ENCODE measurements at regions not wholly inside any gene's neighbourhood (a gene's known extent, or its start where the extent isn't known, plus 50 kb on each side); places are given as distances from the start of the nearest gene placed in this dataset.

DNA sequence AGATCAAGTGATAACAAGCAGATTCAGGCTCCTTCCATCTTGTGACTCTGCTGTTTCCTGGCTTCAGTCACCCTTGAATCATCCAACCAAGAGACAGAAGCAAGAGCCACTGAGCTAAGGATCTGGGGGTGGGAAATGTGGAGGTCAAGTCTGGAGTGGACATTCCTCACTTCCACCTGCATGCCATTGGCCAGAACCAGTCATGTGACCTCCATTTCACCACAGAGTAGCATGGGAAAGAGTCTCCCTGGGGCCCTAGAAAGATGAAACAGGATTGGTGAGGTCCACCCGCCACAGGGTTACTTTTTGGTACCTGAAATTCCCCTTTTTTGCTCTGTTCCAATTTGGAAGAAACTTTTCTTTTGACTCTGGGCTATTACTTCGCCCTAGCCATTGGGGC lies 1006.0 kb upstream of the EEF2KMT start:
- H3F3A ChIP-seq (ENCODE audit: insufficient read depth), result no peaks in the 10 kb centered on the region
- no peaks in the 10 kb centered on the region for H3K9me3 ChIP-seq (ENCODE audit: insufficient read depth, low read length)
- H3K27ac ChIP-seq (ENCODE audit: low read depth, low read length), result no peak overlapping the region
- no peak overlapping the region for H3K4me3 ChIP-seq (ENCODE audit: insufficient read depth, low read length, poor library complexity, severe bottlenecking)
- H4K20me1 ChIP-seq (ENCODE audit: low read depth, low read length), result no peaks in the 10 kb centered on the region
- no peaks in the 10 kb centered on the region for H3K79me2 ChIP-seq (ENCODE audit: insufficient read depth, low read length)
- no peaks in the 10 kb centered on the region for H3K36me3 ChIP-seq (ENCODE audit: low read length)
- no peak overlapping the region for H3K4me2 ChIP-seq (ENCODE audit: low read depth, low read length, poor library complexity, severe bottlenecking)
- no peak for TF ChIP-seq EZH2phosphoT487 (conservative IDR thresholded peaks at IDR 0.05; ENCODE audit: low read length)
- TF ChIP-seq, protein P1, sequence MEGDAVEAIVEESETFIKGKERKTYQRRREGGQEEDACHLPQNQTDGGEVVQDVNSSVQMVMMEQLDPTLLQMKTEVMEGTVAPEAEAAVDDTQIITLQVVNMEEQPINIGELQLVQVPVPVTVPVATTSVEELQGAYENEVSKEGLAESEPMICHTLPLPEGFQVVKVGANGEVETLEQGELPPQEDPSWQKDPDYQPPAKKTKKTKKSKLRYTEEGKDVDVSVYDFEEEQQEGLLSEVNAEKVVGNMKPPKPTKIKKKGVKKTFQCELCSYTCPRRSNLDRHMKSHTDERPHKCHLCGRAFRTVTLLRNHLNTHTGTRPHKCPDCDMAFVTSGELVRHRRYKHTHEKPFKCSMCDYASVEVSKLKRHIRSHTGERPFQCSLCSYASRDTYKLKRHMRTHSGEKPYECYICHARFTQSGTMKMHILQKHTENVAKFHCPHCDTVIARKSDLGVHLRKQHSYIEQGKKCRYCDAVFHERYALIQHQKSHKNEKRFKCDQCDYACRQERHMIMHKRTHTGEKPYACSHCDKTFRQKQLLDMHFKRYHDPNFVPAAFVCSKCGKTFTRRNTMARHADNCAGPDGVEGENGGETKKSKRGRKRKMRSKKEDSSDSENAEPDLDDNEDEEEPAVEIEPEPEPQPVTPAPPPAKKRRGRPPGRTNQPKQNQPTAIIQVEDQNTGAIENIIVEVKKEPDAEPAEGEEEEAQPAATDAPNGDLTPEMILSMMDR (IDR thresholded peaks at IDR 0.05; ENCODE audit: insufficient read depth, low read length, poor library complexity, severe bottlenecking), result no peak
- H3K27me3 ChIP-seq (ENCODE audit: low read length), result no peaks in the 10 kb centered on the region
- H3K9me2 ChIP-seq (replicated peaks; ENCODE audit: insufficient read depth, low read length), result no peaks in the 10 kb centered on the region
- H2AFZ ChIP-seq (ENCODE audit: low read depth, low read length, severe bottlenecking), result no peak overlapping the region
- H3K9ac ChIP-seq (ENCODE audit: low read length), result no peak overlapping the region

DNA sequence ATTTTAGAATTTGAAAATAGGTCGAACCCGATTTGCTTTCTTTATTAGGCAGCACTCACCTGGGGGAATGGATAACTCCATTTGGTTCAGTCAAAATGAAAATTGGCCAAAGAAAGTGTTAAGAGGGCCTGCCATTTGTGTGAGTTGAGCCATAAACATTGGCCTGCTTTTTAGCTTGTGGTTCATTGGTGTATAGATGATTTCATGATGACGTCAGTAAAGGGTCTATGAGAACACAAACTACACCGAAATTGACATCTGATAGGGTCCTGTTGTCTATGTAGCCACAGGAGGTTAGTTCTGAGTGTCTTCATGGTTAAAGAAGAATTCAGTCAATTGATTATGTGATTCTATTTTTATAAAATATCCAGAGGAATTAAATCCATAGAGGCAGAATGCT lies 1001.5 kb upstream of the EEF2KMT start:
- Histone ChIP-seq H3K4me2 (ENCODE audit: low read depth, low read length, poor library complexity, severe bottlenecking) (no peak overlapping the region), H3K79me2 (ENCODE audit: insufficient read depth, low read length) (no peaks in the 10 kb centered on the region), H3K4me3 (ENCODE audit: insufficient read depth, low read length, poor library complexity, severe bottlenecking) (no peak overlapping the region), H3K9me2 (replicated peaks; ENCODE audit: insufficient read depth, low read length) (no peaks in the 10 kb centered on the region), H4K20me1 (ENCODE audit: low read depth, low read length) (no peaks in the 10 kb centered on the region), H2AFZ (ENCODE audit: low read depth, low read length, severe bottlenecking) (no peak overlapping the region), H3K36me3 (ENCODE audit: low read length) (no peaks in the 10 kb centered on the region), H3K9ac (ENCODE audit: low read length) (no peak overlapping the region), H3K27me3 (ENCODE audit: low read length) (no peaks in the 10 kb centered on the region), H3K27ac (ENCODE audit: low read depth, low read length) (no peak overlapping the region), H3F3A (ENCODE audit: insufficient read depth) (no peaks in the 10 kb centered on the region), H3K9me3 (ENCODE audit: insufficient read depth, low read length) (no peaks in the 10 kb centered on the region)
- TF ChIP-seq, protein P1 (IDR thresholded peaks at IDR 0.05; ENCODE audit: insufficient read depth, low read length, poor library complexity, severe bottlenecking), result no peak
- no peak for TF ChIP-seq EZH2phosphoT487 (conservative IDR thresholded peaks at IDR 0.05; ENCODE audit: low read length)

DNA sequence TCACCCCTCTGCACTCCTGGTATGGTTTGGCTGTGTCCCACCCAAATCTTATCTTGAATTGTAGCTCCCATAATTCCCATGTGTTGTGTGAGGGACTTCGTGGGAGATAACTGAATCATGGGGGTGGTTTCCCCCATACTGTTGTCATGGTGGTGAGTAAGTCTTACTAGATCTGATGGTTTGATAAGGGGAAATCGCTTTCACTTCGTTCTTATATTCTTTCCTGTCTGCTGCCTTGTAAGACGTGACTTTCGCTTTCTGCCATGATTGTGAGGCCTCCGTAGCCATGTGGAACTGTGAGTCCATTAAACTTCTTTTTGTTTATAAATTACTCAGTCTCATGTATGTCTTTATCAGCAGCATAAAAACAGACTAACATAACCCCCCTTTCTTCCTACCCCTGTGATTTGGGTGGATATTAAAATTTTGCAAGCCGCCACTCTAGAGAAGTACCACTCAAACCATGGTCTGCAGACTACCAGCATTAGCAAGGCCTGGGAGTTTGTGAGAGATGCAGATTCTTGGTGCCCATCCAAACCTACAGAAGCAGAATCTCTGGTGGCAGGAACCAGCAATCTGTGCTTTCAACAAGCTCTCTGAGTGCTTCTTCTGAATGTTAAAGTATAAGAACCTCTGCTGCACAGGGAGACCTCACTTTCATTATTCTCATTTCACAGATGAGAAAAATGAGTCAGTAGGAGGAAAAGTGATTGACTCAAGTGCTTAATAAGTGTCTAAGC lies 999.5 kb upstream of the EEF2KMT start:
- Histone ChIP-seq H3K27me3 (ENCODE audit: low read length) (no peaks in the 10 kb centered on the region), H4K20me1 (ENCODE audit: low read depth, low read length) (no peaks in the 10 kb centered on the region), H3F3A (ENCODE audit: insufficient read depth) (no peaks in the 10 kb centered on the region), H3K9me3 (ENCODE audit: insufficient read depth, low read length) (no peaks in the 10 kb centered on the region), H2AFZ (ENCODE audit: low read depth, low read length, severe bottlenecking) (no peak overlapping the region), H3K79me2 (ENCODE audit: insufficient read depth, low read length) (no peaks in the 10 kb centered on the region), H3K9ac (ENCODE audit: low read length) (no peak overlapping the region), H3K27ac (ENCODE audit: low read depth, low read length) (no peak overlapping the region), H3K9me2 (replicated peaks; ENCODE audit: insufficient read depth, low read length) (no peaks in the 10 kb centered on the region), H3K4me2 (ENCODE audit: low read depth, low read length, poor library complexity, severe bottlenecking) (no peak overlapping the region), H3K36me3 (ENCODE audit: low read length) (no peaks in the 10 kb centered on the region), H3K4me3 (ENCODE audit: insufficient read depth, low read length, poor library complexity, severe bottlenecking) (no peak overlapping the region)
- no peak for TF ChIP-seq EZH2phosphoT487 (conservative IDR thresholded peaks at IDR 0.05; ENCODE audit: low read length)
- TF ChIP-seq, protein P1 (IDR thresholded peaks at IDR 0.05; ENCODE audit: insufficient read depth, low read length, poor library complexity, severe bottlenecking), result no peak

All from SU-DHL-6 (cell line).